ENCODE measurements at regions not wholly inside any gene's neighbourhood (a gene's known extent, or its start where the extent isn't known, plus 50 kb on each side); places are given as distances from the start of the nearest gene placed in this dataset.

- no peak for DNase-seq (ENCODE audit: low read depth)
- no peak overlapping the region for H3K4me3 ChIP-seq (ENCODE audit: low read length)
- no peak for TF ChIP-seq CTCF (IDR thresholded peaks at IDR 0.05; ENCODE audit: insufficient read depth, low read depth, low read length, missing control alignments)
Measured at GRCh38 chrX:40448793-40449192, 132.0 kb upstream of the ATP6AP2 start.

- no peak for TF ChIP-seq CTCF (IDR thresholded peaks at IDR 0.05; ENCODE audit: insufficient read depth, low read depth, low read length, missing control alignments)
- no peak overlapping the region for H3K4me3 ChIP-seq (ENCODE audit: low read length)
- DNase-seq (ENCODE audit: low read depth), result no peak
Measured at GRCh38 chrX:40446921-40447320, 133.8 kb upstream of the ATP6AP2 start.

GRCh38 chrX:40445691-40446090, 135.1 kb upstream of the ATP6AP2 start:
- H3K4me3 ChIP-seq (ENCODE audit: low read length), result no peak overlapping the region
- no peak for DNase-seq (ENCODE audit: low read depth)
- no peak for TF ChIP-seq CTCF (IDR thresholded peaks at IDR 0.05; ENCODE audit: insufficient read depth, low read depth, low read length, missing control alignments)

GRCh38 chrX:40444798-40445496, 135.8 kb upstream of the ATP6AP2 start:
- DNase-seq (ENCODE audit: low read depth), result peak; percentile 42
- no peak overlapping the region for H3K4me3 ChIP-seq (ENCODE audit: low read length)
- no peak for TF ChIP-seq CTCF (IDR thresholded peaks at IDR 0.05; ENCODE audit: insufficient read depth, low read depth, low read length, missing control alignments)

- H3K4me3 ChIP-seq (ENCODE audit: low read length), result no peak overlapping the region
- TF ChIP-seq CTCF (IDR thresholded peaks at IDR 0.05; ENCODE audit: insufficient read depth, low read depth, low read length, missing control alignments), result no peak
- DNase-seq (ENCODE audit: low read depth), result no peak
Measured at GRCh38 chrX:40444133-40444532, 136.6 kb upstream of the ATP6AP2 start.

- DNase-seq (ENCODE audit: low read depth), result no peak
- TF ChIP-seq CTCF (IDR thresholded peaks at IDR 0.05; ENCODE audit: insufficient read depth, low read depth, low read length, missing control alignments), result no peak
Measured at GRCh38 chrX:40440866-40441265, 139.9 kb upstream of the ATP6AP2 start.

More at GRCh38 chrX:40440866-40441265, 139.9 kb upstream of the ATP6AP2 start:
- no peak overlapping the region for H3K4me3 ChIP-seq (ENCODE audit: low read length)
